C4-2B (cell line): ENCODE measurements at regions not wholly inside any gene's neighbourhood (a gene's known extent, or its start where the extent isn't known, plus 50 kb on each side); places are given as distances from the start of the nearest gene placed in this dataset.

Source experiments
- ZFX ChIP-seq: fragments of 450-650 bp; IDR thresholded peaks from 2 replicates; pipeline ENCODE4 v1.6.1; 2017
- TF ChIP-seq, protein P1 (sequence below): fragments of 450-650 bp; conservative IDR thresholded peaks from 2 replicates; pipeline ENCODE4 v1.5.1; 2017; ENCODE audit warnings: mild to moderate bottlenecking

DNA sequence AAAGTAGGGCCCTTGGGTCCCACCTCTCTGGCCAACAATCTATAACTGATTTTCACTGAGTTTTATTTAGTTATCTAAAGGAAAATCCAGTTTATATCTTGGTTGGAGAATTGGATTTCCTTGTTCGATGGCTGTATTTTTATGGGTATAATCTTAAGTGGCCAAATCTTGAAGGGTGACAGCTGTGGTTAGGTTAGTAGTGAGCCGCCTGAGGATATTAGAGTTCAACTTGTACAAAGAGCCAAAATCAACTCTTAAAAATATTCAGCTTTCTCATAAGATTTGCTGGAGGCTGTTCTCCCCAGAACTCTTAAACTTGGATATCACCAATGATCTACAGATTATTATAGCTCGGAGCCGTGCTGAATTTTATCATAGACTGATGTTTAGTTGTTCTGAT lies 54.6 kb upstream of the UNC5C start:
- TF ChIP-seq, protein P1, sequence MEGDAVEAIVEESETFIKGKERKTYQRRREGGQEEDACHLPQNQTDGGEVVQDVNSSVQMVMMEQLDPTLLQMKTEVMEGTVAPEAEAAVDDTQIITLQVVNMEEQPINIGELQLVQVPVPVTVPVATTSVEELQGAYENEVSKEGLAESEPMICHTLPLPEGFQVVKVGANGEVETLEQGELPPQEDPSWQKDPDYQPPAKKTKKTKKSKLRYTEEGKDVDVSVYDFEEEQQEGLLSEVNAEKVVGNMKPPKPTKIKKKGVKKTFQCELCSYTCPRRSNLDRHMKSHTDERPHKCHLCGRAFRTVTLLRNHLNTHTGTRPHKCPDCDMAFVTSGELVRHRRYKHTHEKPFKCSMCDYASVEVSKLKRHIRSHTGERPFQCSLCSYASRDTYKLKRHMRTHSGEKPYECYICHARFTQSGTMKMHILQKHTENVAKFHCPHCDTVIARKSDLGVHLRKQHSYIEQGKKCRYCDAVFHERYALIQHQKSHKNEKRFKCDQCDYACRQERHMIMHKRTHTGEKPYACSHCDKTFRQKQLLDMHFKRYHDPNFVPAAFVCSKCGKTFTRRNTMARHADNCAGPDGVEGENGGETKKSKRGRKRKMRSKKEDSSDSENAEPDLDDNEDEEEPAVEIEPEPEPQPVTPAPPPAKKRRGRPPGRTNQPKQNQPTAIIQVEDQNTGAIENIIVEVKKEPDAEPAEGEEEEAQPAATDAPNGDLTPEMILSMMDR, result no peak
- TF ChIP-seq ZFX, result no peak
